ENCODE measurements at regions not wholly inside any gene's neighbourhood (a gene's known extent, or its start where the extent isn't known, plus 50 kb on each side); places are given as distances from the start of the nearest gene placed in this dataset.

GRCh38 chr12:4859478-4860210 lies 50.1 kb upstream of the KCNA1 start:
- no peak for DNase-seq

All from CD4-positive, alpha-beta T cell treated with Interleukin-6 for 4 hours (primary cell).